HUES6 (cell line): ENCODE measurements at regions not wholly inside any gene's neighbourhood (a gene's known extent, or its start where the extent isn't known, plus 50 kb on each side); places are given as distances from the start of the nearest gene placed in this dataset.
"Not testable (repeated sequence)": the region's sequence is repeated elsewhere in the genome, so short reads cannot be mapped to it uniquely, and the experiment has no call there.

Experiments
- H3K27ac ChIP-seq: 2 replicates; pipeline ENCODE4 v1.7.0; 2013; ENCODE audit warnings: low read depth, mild to moderate bottlenecking, low read length, inconsistent platforms
- H3K27me3 ChIP-seq: 2 replicates; pipeline ENCODE4 v1.6.1; 2013; ENCODE audit warnings: low read length; ENCODE audit not compliant: control insufficient read depth, insufficient read depth
- H3K36me3 ChIP-seq: 2 replicates; pipeline ENCODE4 v1.6.1; 2013; ENCODE audit warnings: low read length; ENCODE audit not compliant: control insufficient read depth, insufficient read depth
- H3K4me1 ChIP-seq: 2 replicates; pipeline ENCODE4 v1.6.1; 2013; ENCODE audit warnings: low read length; ENCODE audit not compliant: control insufficient read depth, insufficient read depth
- H3K4me3 ChIP-seq: 2 replicates; pipeline ENCODE4 v1.5.1; 2013; ENCODE audit warnings: low read depth, low read length
- H3K9ac ChIP-seq: one replicate; pipeline ENCODE4 v1.6.1; 2013; ENCODE audit warnings: mild to moderate bottlenecking, low read length
- H3K9me3 ChIP-seq: 2 replicates; pipeline ENCODE4 v1.6.1; 2013; ENCODE audit warnings: low read depth, low read length; ENCODE audit not compliant: control insufficient read depth, insufficient read depth

DNA sequence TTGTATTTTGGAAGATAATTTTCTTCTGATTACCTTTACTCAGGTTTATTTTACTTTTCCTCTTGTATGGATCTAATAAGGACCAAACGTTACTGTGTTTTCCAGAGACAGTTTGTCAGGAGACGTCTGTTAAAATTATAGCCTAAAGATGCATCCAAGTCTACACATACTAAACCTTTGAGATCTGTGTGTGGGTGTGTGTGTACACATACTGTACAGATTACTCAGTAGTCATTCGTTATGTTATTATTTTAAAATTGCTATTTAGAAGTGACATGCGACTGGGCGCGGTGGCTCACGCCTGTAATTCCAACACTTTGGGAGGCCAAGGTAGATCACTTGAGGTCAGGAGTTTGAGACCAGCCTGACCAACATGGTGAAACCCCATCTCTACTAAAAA is 51.6 kb upstream of the CNTLN start:
- no peaks in the 10 kb centered on the region for H3K27me3 ChIP-seq
- H3K36me3 ChIP-seq, result no peaks in the 10 kb centered on the region
- H3K4me3 ChIP-seq, result no peak overlapping the region
- H3K9me3 ChIP-seq, result no peaks in the 10 kb centered on the region
- no peak overlapping the region for H3K9ac ChIP-seq
- H3K27ac ChIP-seq, result no peak overlapping the region
- peaks cover 7% of the 10 kb centered on the region; the same call in 1 of the 2 replicates for H3K4me1 ChIP-seq

DNA sequence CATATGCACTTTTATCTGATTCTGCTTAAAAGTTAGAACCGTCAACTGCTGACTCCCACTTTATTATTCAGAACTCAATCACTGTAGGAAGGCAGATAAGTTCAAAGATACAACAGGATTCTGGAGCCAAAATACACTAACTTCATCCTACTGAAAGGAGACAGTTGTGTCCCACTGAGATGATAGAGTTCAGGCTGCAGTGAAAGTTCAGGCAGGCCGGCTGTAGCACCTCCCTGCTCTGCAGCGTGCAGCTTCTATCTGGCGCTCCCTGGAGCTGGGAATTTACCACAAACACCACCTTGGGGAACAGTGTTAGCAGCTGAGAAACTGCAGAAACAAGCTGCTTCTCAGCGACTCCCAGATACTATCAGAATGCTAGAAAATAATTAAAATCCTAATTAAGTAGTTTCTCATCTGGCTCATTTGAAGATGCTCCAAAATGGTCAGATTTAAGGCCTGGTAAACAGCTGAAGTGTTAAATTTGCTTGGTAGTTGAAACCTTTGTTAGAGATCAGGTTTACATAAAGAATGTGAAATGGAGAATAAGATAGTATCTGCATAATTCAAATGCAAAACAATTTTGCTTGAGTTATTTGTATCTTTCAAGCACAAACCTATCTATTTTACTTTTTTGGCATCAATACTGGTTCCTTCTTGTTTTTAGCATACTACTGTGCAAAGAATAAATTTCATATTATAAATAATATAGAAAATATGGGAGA is 52.3 kb upstream of the CNTLN start:
- Histone ChIP-seq H3K4me1 (peaks cover 7% of the 10 kb centered on the region; the same call in 1 of the 2 replicates), H3K27ac (no peak overlapping the region), H3K4me3 (no peak overlapping the region), H3K36me3 (no peaks in the 10 kb centered on the region), H3K27me3 (no peaks in the 10 kb centered on the region), H3K9me3 (no peaks in the 10 kb centered on the region), H3K9ac (no peak overlapping the region)

DNA sequence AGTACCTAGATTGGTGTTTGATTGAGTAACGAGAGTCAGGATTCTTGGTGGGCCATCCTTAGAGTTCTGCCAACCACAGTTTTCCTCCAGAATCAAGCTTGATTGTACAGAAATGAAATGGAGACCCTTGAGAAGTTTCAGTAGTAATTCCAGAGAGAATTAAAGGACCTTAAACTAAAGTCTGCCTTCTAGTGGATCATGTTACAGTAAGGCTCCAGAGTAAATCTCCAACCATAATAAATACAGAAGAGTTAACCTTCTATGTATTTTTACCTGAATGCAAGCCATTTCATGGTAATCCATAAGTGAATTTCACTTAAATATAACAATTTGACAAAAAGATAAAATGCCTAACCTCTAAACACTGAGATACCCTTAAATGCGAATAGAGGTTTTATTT is 53.0 kb upstream of the CNTLN start:
- Histone ChIP-seq H3K4me1 (peaks cover 7% of the 10 kb centered on the region; the same call in 1 of the 2 replicates), H3K27me3 (no peaks in the 10 kb centered on the region), H3K36me3 (no peaks in the 10 kb centered on the region), H3K9ac (no peak overlapping the region), H3K4me3 (no peak overlapping the region), H3K9me3 (no peaks in the 10 kb centered on the region), H3K27ac (no peak overlapping the region)

GRCh38 chr9:17081351-17081750 is 53.5 kb upstream of the CNTLN start:
- H3K4me3 ChIP-seq, result no peak overlapping the region
- H3K9ac ChIP-seq, result no peak overlapping the region
- no peaks in the 10 kb centered on the region for H3K27me3 ChIP-seq
- peaks cover 7% of the 10 kb centered on the region; the same call in 1 of the 2 replicates for H3K4me1 ChIP-seq
- H3K36me3 ChIP-seq, result no peaks in the 10 kb centered on the region
- H3K27ac ChIP-seq, result no peak overlapping the region
- no peaks in the 10 kb centered on the region for H3K9me3 ChIP-seq

DNA sequence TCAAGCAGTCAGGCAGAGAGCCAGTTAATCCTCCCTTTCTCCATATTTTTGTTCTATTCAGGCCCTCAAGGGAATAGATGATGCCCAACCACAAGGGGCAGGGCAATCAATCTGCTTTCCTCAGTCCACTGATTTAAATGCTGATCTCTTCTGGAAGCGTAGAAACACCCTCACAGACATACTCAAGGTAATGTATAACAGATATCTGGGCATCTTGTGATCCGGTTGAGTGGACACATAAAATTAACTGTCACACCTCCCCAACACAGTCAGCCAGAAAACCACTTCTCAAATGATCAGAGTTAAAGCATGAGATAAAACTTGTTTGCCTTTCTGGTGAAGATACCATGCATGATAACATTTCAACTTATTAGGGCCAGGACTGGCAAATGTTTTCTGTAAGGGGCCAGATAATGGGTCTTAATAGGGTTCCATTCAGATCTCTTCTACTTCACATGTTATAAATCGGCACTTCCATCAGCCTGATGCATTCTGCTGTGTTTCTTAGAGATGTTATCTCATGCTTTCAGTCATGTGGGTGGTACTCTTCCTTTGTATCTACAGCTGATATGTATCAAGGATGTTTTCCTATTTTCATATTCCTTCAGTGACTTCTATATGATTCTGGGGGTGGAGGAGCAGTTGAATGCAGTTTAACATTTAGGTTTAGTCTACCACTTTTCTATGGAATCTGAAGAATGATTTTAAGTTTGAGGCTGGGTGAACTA is 58.9 kb upstream of the CNTLN start:
- no peak overlapping the region for H3K27ac ChIP-seq
- H3K9me3 ChIP-seq, result no peaks in the 10 kb centered on the region
- H3K4me3 ChIP-seq, result no peak overlapping the region
- no peaks in the 10 kb centered on the region for H3K4me1 ChIP-seq
- H3K27me3 ChIP-seq, result no peaks in the 10 kb centered on the region
- H3K9ac ChIP-seq, result no peak overlapping the region
- H3K36me3 ChIP-seq, result no peaks in the 10 kb centered on the region

- H3K9ac ChIP-seq, result no peak overlapping the region
- no peak overlapping the region for H3K27ac ChIP-seq
- H3K36me3 ChIP-seq, result no peaks in the 10 kb centered on the region
- no peaks in the 10 kb centered on the region for H3K9me3 ChIP-seq
- no peak overlapping the region for H3K4me3 ChIP-seq
- H3K4me1 ChIP-seq, result no peaks in the 10 kb centered on the region
- no peaks in the 10 kb centered on the region for H3K27me3 ChIP-seq
Observed at GRCh38 chr9:17075146-17075757, 59.6 kb upstream of the CNTLN start.

GRCh38 chr9:17072563-17072962 is 62.3 kb upstream of the CNTLN start:
- H3K27me3 ChIP-seq, H3K9ac ChIP-seq: not testable (repeated sequence)

GRCh38 chr9:17068671-17069070 is 66.2 kb upstream of the CNTLN start:
- H3K27me3 ChIP-seq, result no peaks in the 10 kb centered on the region
- H3K9ac ChIP-seq, result no peak overlapping the region
- H3K36me3 ChIP-seq, result no peaks in the 10 kb centered on the region
- no peaks in the 10 kb centered on the region for H3K9me3 ChIP-seq
- H3K27ac ChIP-seq, result no peak overlapping the region
- H3K4me3 ChIP-seq, result no peak overlapping the region
- no peaks in the 10 kb centered on the region for H3K4me1 ChIP-seq

More at GRCh38 chr9:17072563-17072962, 62.3 kb upstream of the CNTLN start:
- not testable (repeated sequence) for H3K4me3 ChIP-seq, H3K9me3 ChIP-seq, H3K27ac ChIP-seq, H3K36me3 ChIP-seq, H3K4me1 ChIP-seq

- Histone ChIP-seq H3K4me1 (no peaks in the 10 kb centered on the region), H3K9me3 (no peaks in the 10 kb centered on the region), H3K4me3 (no peak overlapping the region), H3K36me3 (no peaks in the 10 kb centered on the region), H3K27ac (no peak overlapping the region), H3K27me3 (no peaks in the 10 kb centered on the region), H3K9ac (no peak overlapping the region)
Observed at GRCh38 chr9:17065062-17065461, 69.8 kb upstream of the CNTLN start.

GRCh38 chr9:17064558-17064957 is 70.3 kb upstream of the CNTLN start:
- Histone ChIP-seq H3K9me3 (no peaks in the 10 kb centered on the region), H3K27ac (no peak overlapping the region), H3K4me1 (no peaks in the 10 kb centered on the region), H3K27me3 (no peaks in the 10 kb centered on the region), H3K36me3 (no peaks in the 10 kb centered on the region), H3K4me3 (no peak overlapping the region), H3K9ac (no peak overlapping the region)

- Histone ChIP-seq H3K36me3 (no peaks in the 10 kb centered on the region), H3K4me3 (no peak overlapping the region), H3K27me3 (no peaks in the 10 kb centered on the region)
Observed at GRCh38 chr9:17063535-17064135, 71.2 kb upstream of the CNTLN start.

More at GRCh38 chr9:17063535-17064135, 71.2 kb upstream of the CNTLN start:
- Histone ChIP-seq H3K9me3 (no peaks in the 10 kb centered on the region), H3K9ac (no peak overlapping the region), H3K27ac (no peak overlapping the region), H3K4me1 (no peaks in the 10 kb centered on the region)
